Colonic mucosa (tissue), 4 donors: ENCODE measurements at regions not wholly inside any gene's neighbourhood (a gene's known extent, or its start where the extent isn't known, plus 50 kb on each side); places are given as distances from the start of the nearest gene placed in this dataset.

Experiments
- DNase-seq: peaks from one replicate; pipeline ENCODE4 v3.0.0-alpha.2; 2020
- H3K27ac ChIP-seq: fragments of 200-600 bp; one replicate; pipeline ENCODE4 v1.8.0; 2021
- H3K27me3 ChIP-seq: fragments of 200-600 bp; one replicate; pipeline ENCODE4 v1.8.0; 2021
- H3K36me3 ChIP-seq: fragments of 200-600 bp; one replicate; pipeline ENCODE4 v1.8.0; 2021
- H3K4me1 ChIP-seq: fragments of 200-600 bp; one replicate; pipeline ENCODE4 v1.8.0; 2021; ENCODE audit warnings: mild to moderate bottlenecking
- H3K4me3 ChIP-seq: fragments of 200-600 bp; one replicate; pipeline ENCODE4 v1.8.0; 2021
- H3K9ac ChIP-seq, 2 donors: one replicate each; pipeline ENCODE4 v1.7.0; 2013; ENCODE audit warnings: control low read depth in 2 of 2, low read depth in 2 of 2, low read length in 2 of 2
- H3K9me3 ChIP-seq: fragments of 200-600 bp; one replicate; pipeline ENCODE4 v1.8.0; 2021
- CTCF ChIP-seq: fragments of 200-600 bp; IDR thresholded peaks from one replicate; pipeline ENCODE4 v1.8.0; 2022; ENCODE audit warnings: antibody characterized with exemption, mild to moderate bottlenecking
- intact Hi-C: fragments of 100-400 bp; cut with DNase I; formaldehyde crosslinking; loops from one replicate; pipeline ENCODE4 v1.14.1; 2022
- donor health status: healthy.
- donor health status: DM: no; HTN: no; CAD: no.
- donor health status: DM: no; HTN: no; CAD: no.

GRCh38 chr22:48042621-48043395 lies 1280.4 kb downstream of the TBC1D22A start:
- no peak overlapping the region for H3K27ac ChIP-seq
- DNase-seq: no peak
- no peak for TF ChIP-seq CTCF
- H3K9ac ChIP-seq: no peak overlapping the region
- no peaks in the 10 kb centered on the region for H3K9me3 ChIP-seq
- no peak overlapping the region for H3K4me3 ChIP-seq
- H3K4me1 ChIP-seq: no peaks in the 10 kb centered on the region
- H3K27me3 ChIP-seq: no peaks in the 10 kb centered on the region
- intact Hi-C loops: no loop called here
- no peaks in the 10 kb centered on the region for H3K36me3 ChIP-seq

GRCh38 chr22:48039326-48039725 lies 1276.9 kb downstream of the TBC1D22A start:
- Histone ChIP-seq H3K4me1 (no peaks in the 10 kb centered on the region), H3K9ac (no peak overlapping the region), H3K9me3 (no peaks in the 10 kb centered on the region), H3K27me3 (no peaks in the 10 kb centered on the region), H3K4me3 (no peak overlapping the region), H3K36me3 (no peaks in the 10 kb centered on the region), H3K27ac (no peak overlapping the region)
- intact Hi-C loops: no loop called here
- DNase-seq: no peak
- TF ChIP-seq CTCF: no peak

- Histone ChIP-seq H3K4me3 (no peak overlapping the region), H3K4me1 (no peaks in the 10 kb centered on the region), H3K27me3 (no peaks in the 10 kb centered on the region), H3K9me3 (no peaks in the 10 kb centered on the region), H3K36me3 (no peaks in the 10 kb centered on the region), H3K27ac (no peak overlapping the region), H3K9ac (no peak overlapping the region)
- TF ChIP-seq CTCF: no peak
- intact Hi-C loops: no loop called here
- no peak for DNase-seq
These were observed 1275.2 kb downstream of the TBC1D22A start for GRCh38 chr22:48037618-48038017.

GRCh38 chr22:48035897-48036296 lies 1273.4 kb downstream of the TBC1D22A start:
- H3K9ac ChIP-seq: no peak overlapping the region
- no peaks in the 10 kb centered on the region for H3K36me3 ChIP-seq
- no peak for DNase-seq
- H3K27ac ChIP-seq: no peak overlapping the region
- H3K9me3 ChIP-seq: no peaks in the 10 kb centered on the region
- no peaks in the 10 kb centered on the region for H3K4me1 ChIP-seq
- intact Hi-C loops: no loop called here
- H3K27me3 ChIP-seq: no peaks in the 10 kb centered on the region
- H3K4me3 ChIP-seq: no peak overlapping the region
- no peak for TF ChIP-seq CTCF

GRCh38 chr22:48031589-48031988 lies 1269.1 kb downstream of the TBC1D22A start:
- Histone ChIP-seq H3K27ac (no peak overlapping the region), H3K27me3 (no peaks in the 10 kb centered on the region), H3K9ac (no peak overlapping the region), H3K36me3 (no peaks in the 10 kb centered on the region), H3K4me3 (no peak overlapping the region), H3K9me3 (no peaks in the 10 kb centered on the region), H3K4me1 (no peaks in the 10 kb centered on the region)
- DNase-seq: no peak
- intact Hi-C loops: no loop called here
- no peak for TF ChIP-seq CTCF
